ENCODE measurements at regions not wholly inside any gene's neighbourhood (a gene's known extent, or its start where the extent isn't known, plus 50 kb on each side); places are given as distances from the start of the nearest gene placed in this dataset.

- peaks cover 16% of the 10 kb centered on the region for H3K27me3 Mint-ChIP-seq (ENCODE audit: low read depth)
- DNase-seq (ENCODE audit: low spot score) = no peak
- TF ChIP-seq CTCF (IDR thresholded peaks at IDR 0.05) = no peak
- H3K27ac Mint-ChIP-seq (ENCODE audit: unreplicated experiment) = no peak overlapping the region
- H3K4me1 Mint-ChIP-seq (ENCODE audit: low read depth) = no peaks in the 10 kb centered on the region
- H3K36me3 Mint-ChIP-seq (ENCODE audit: low read depth) = no peaks in the 10 kb centered on the region
- H3K9me3 Mint-ChIP-seq (ENCODE audit: low read depth) = no peaks in the 10 kb centered on the region
- H3K4me3 Mint-ChIP-seq (ENCODE audit: unreplicated experiment) = no peak overlapping the region
These were observed 1505.2 kb upstream of the CDH9 start for GRCh38 chr5:28543473-28544098.

- DNase-seq (ENCODE audit: low spot score) = no peak
- no peaks in the 10 kb centered on the region for H3K4me1 Mint-ChIP-seq (ENCODE audit: low read depth)
- no peaks in the 10 kb centered on the region for H3K36me3 Mint-ChIP-seq (ENCODE audit: low read depth)
- no peaks in the 10 kb centered on the region for H3K9me3 Mint-ChIP-seq (ENCODE audit: low read depth)
- H3K4me3 Mint-ChIP-seq (ENCODE audit: unreplicated experiment) = no peak overlapping the region
- TF ChIP-seq CTCF (IDR thresholded peaks at IDR 0.05) = no peak
- no peak overlapping the region for H3K27ac Mint-ChIP-seq (ENCODE audit: unreplicated experiment)
- H3K27me3 Mint-ChIP-seq (ENCODE audit: low read depth) = peaks cover 17% of the 10 kb centered on the region
These were observed 1504.6 kb upstream of the CDH9 start for GRCh38 chr5:28542987-28543386.

GRCh38 chr5:28523888-28524635 lies 1485.7 kb upstream of the CDH9 start:
- H3K4me3 Mint-ChIP-seq (ENCODE audit: unreplicated experiment) = no peak overlapping the region
- no peaks in the 10 kb centered on the region for H3K36me3 Mint-ChIP-seq (ENCODE audit: low read depth)
- TF ChIP-seq CTCF (IDR thresholded peaks at IDR 0.05) = no peak
- peaks cover 12% of the 10 kb centered on the region for H3K9me3 Mint-ChIP-seq (ENCODE audit: low read depth)
- no peak for DNase-seq (ENCODE audit: low spot score)
- peaks cover 12% of the 10 kb centered on the region for H3K4me1 Mint-ChIP-seq (ENCODE audit: low read depth)
- H3K27me3 Mint-ChIP-seq (ENCODE audit: low read depth) = peaks cover 13% of the 10 kb centered on the region
- peak overlapping the region; percentile 80 for H3K27ac Mint-ChIP-seq (ENCODE audit: unreplicated experiment)

GRCh38 chr5:28523416-28523815 lies 1485.0 kb upstream of the CDH9 start:
- H3K27me3 Mint-ChIP-seq (ENCODE audit: low read depth) = peaks cover 8% of the 10 kb centered on the region
- peak overlapping the region; percentile 27 for H3K27ac Mint-ChIP-seq (ENCODE audit: unreplicated experiment)
- H3K9me3 Mint-ChIP-seq (ENCODE audit: low read depth) = peaks cover 12% of the 10 kb centered on the region
- no peak overlapping the region for H3K4me3 Mint-ChIP-seq (ENCODE audit: unreplicated experiment)
- peaks cover 12% of the 10 kb centered on the region for H3K4me1 Mint-ChIP-seq (ENCODE audit: low read depth)
- TF ChIP-seq CTCF (IDR thresholded peaks at IDR 0.05) = no peak
- no peaks in the 10 kb centered on the region for H3K36me3 Mint-ChIP-seq (ENCODE audit: low read depth)
- DNase-seq (ENCODE audit: low spot score) = no peak

- no peak for DNase-seq (ENCODE audit: low spot score)
- peaks cover 9% of the 10 kb centered on the region for H3K9me3 Mint-ChIP-seq (ENCODE audit: low read depth)
- H3K4me3 Mint-ChIP-seq (ENCODE audit: unreplicated experiment) = no peak overlapping the region
- TF ChIP-seq CTCF (IDR thresholded peaks at IDR 0.05) = no peak
- H3K4me1 Mint-ChIP-seq (ENCODE audit: low read depth) = no peaks in the 10 kb centered on the region
- no peak overlapping the region for H3K27ac Mint-ChIP-seq (ENCODE audit: unreplicated experiment)
- H3K27me3 Mint-ChIP-seq (ENCODE audit: low read depth) = peaks cover 4% of the 10 kb centered on the region
- no peaks in the 10 kb centered on the region for H3K36me3 Mint-ChIP-seq (ENCODE audit: low read depth)
These were observed 1479.3 kb upstream of the CDH9 start for GRCh38 chr5:28517691-28518090.
